Adrenal gland (tissue), 5 donors: ENCODE measurements at regions not wholly inside any gene's neighbourhood (a gene's known extent, or its start where the extent isn't known, plus 50 kb on each side); places are given as distances from the start of the nearest gene placed in this dataset.

Experiments used
- CTCF ChIP-seq, 6 experiments: fragments of 450-650 bp in 4 of 6; fragments of 200-600 bp in 2 of 6; sonication (generic) in 1 of 6; IDR thresholded peaks; 1 replicate in 5 of 6; 2 replicates in 1 of 6; pipeline versions ENCODE4 v1.5.1 to v1.8.0; 2016 to 2021; ENCODE audit warnings: antibody characterized with exemption in 6 of 6, mild to moderate bottlenecking in 2 of 6, moderate library complexity in 1 of 6
- POLR2A ChIP-seq, 2 donors: fragments of 450-650 bp; IDR thresholded peaks; one replicate each; pipeline ENCODE4 v1.6.1; 2017; ENCODE audit warnings: antibody characterized with exemption in 2 of 2, mild to moderate bottlenecking in 2 of 2, moderate library complexity in 1 of 2
- donor health status: DM: no; HTN: no; CAD: no.

- TF ChIP-seq POLR2A (IDR thresholded peaks at IDR 0.05) (no peak), CTCF (IDR thresholded peaks at IDR 0.05) (no peak)
Measured at GRCh38 chr18:78688249-78688648, 291.4 kb upstream of the SALL3 start.
